ENCODE measurements at regions not wholly inside any gene's neighbourhood (a gene's known extent, or its start where the extent isn't known, plus 50 kb on each side); places are given as distances from the start of the nearest gene placed in this dataset.

DNA sequence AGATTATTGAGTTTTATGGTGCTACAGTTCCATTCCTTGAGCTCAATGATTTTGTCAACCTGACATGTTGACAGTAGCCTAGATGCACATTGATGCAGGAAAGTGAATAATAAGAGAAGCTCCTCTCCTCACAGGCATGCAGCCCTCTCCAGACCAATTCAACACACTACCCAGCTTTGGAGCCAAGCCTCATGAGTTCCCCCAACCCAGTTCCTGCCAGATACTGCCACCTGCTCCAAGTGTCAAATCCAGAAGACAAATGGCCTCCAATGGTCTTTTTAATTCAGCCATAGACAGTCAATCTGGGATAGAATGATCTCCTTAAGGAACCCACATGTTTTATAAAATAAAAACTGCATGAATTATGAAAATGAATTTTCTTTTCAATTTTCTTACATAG lies 83.7 kb upstream of the ARHGEF3 start:
- no peak overlapping the region for H3K4me3 ChIP-seq (ENCODE audit: insufficient read depth, low read depth, low read length)
- no peaks in the 10 kb centered on the region for H3K79me1 ChIP-seq (ENCODE audit: low read depth in 1 of 2, low read length in 2 of 2)
- H3K36me3 ChIP-seq (ENCODE audit: control insufficient read depth, insufficient read depth, low read length): no peaks in the 10 kb centered on the region
- H3K9me3 ChIP-seq (ENCODE audit: control insufficient read depth, insufficient read depth, low read length): no peaks in the 10 kb centered on the region
- no peak overlapping the region for H3K9ac ChIP-seq (ENCODE audit: low read depth, low read length)
- no peak overlapping the region for H2BK5ac ChIP-seq (ENCODE audit: low read depth, low read length, poor library complexity, severe bottlenecking)
- H4K8ac ChIP-seq (ENCODE audit: low read depth in 2 of 2, low read length in 2 of 2): no peak overlapping the region
- no peak overlapping the region for H3K27ac ChIP-seq (ENCODE audit: insufficient read depth, low read length)
- H2AFZ ChIP-seq (replicated peaks; ENCODE audit: low read length, poor library complexity): no peak overlapping the region
- H4K20me1 ChIP-seq (ENCODE audit: insufficient read depth, low read length): no peaks in the 10 kb centered on the region
- TF ChIP-seq CTCF (conservative IDR thresholded peaks at IDR 0.05; ENCODE audit: low read depth, low read length): no peak
- no peak for TF ChIP-seq ELK1 (IDR thresholded peaks at IDR 0.05; ENCODE audit: borderline replicate concordance, low read depth, low read length)
- no peak for TF ChIP-seq MAZ (IDR thresholded peaks at IDR 0.05; ENCODE audit: borderline replicate concordance, low read depth, low read length)
- no peak for TF ChIP-seq POLR2A (IDR thresholded peaks at IDR 0.05; ENCODE audit: low read depth, low read length)
- no peak for TF ChIP-seq FOS (IDR thresholded peaks at IDR 0.05; ENCODE audit: low read depth, low read length)
- no peak for TF ChIP-seq MAFK (IDR thresholded peaks at IDR 0.05; ENCODE audit: low read depth, low read length)
- no peak for TF ChIP-seq MXI1 (IDR thresholded peaks at IDR 0.05; ENCODE audit: borderline replicate concordance, low read depth, low read length)
- no peak for TF ChIP-seq BHLHE40 (IDR thresholded peaks at IDR 0.05; ENCODE audit: low read depth, low read length)
- TF ChIP-seq USF2 (IDR thresholded peaks at IDR 0.05; ENCODE audit: low read depth, low read length): no peak
- no peak for TF ChIP-seq RAD21 (IDR thresholded peaks at IDR 0.05; ENCODE audit: low read length)
- no peak for TF ChIP-seq CHD1 (IDR thresholded peaks at IDR 0.05; ENCODE audit: low read depth, low read length)
- TF ChIP-seq RFX5 (IDR thresholded peaks at IDR 0.05; ENCODE audit: low read depth, low read length): no peak
- no peak for TF ChIP-seq SMC3 (IDR thresholded peaks at IDR 0.05; ENCODE audit: low read depth, low read length)
- TF ChIP-seq NFE2L2 (IDR thresholded peaks at IDR 0.05; ENCODE audit: low read depth, low read length): no peak
- 0 out of 2 replicates have a peak, but pooled peaks cover 2% of the 10 kb centered on the region for H3K4me1 ChIP-seq (ENCODE audit: control insufficient read depth, insufficient read depth, low read length)
- H3K4ac ChIP-seq (ENCODE audit: low read depth, low read length): no peak overlapping the region
- CTCF ChIA-PET: no interaction called here
- H2AK9ac ChIP-seq (replicated peaks; ENCODE audit: low read depth, low read length, poor library complexity): no peak overlapping the region
- H4K91ac ChIP-seq (ENCODE audit: insufficient read depth, low read depth, low read length): no peak overlapping the region
- BruUV-seq (replicated peaks): no TSS peak
- H2BK120ac ChIP-seq (ENCODE audit: low read depth, low read length): no peak overlapping the region
- H2AK5ac ChIP-seq (ENCODE audit: low read depth, low read length): no peak overlapping the region
- H3K4me2 ChIP-seq (ENCODE audit: low read depth, low read length): no peak overlapping the region
- H2BK15ac ChIP-seq (ENCODE audit: low read depth, low read length): no peak overlapping the region
- in situ Hi-C loops (cut with MboI; ENCODE audit: low sequenced_read_pairs): no loop called here
- H3K14ac ChIP-seq (replicated peaks; ENCODE audit: low read depth, low read length): no peak overlapping the region
- POLR2A ChIA-PET (ENCODE audit: unreplicated experiment): no interaction called here
- H3K18ac ChIP-seq (ENCODE audit: low read depth, low read length): no peak overlapping the region
- no peak overlapping the region for H3K56ac ChIP-seq (ENCODE audit: extremely low read depth, insufficient read depth, low read length)
- dilution Hi-C loops (cut with HindIII; ENCODE audit: low sequenced_read_pairs, unreplicated experiment): no loop called here
- no peak overlapping the region for H3K23ac ChIP-seq (ENCODE audit: low read depth, low read length)
- DNase-seq (no peak), ATAC-seq (ENCODE audit: low read depth) (no peak)
- intact Hi-C loops (cut with micrococcal nuclease): no loop called here
- no peak overlapping the region for H2BK20ac ChIP-seq (ENCODE audit: low read depth, low read length)
- H3K9me1 ChIP-seq (ENCODE audit: insufficient read depth, low read length): no peaks in the 10 kb centered on the region
- peaks cover 3% of the 10 kb centered on the region for H3K27me3 ChIP-seq (ENCODE audit: control insufficient read depth, insufficient read depth, low read length)
- no peak overlapping the region for H4K5ac ChIP-seq (ENCODE audit: low read depth, low read length)
